ENCODE measurements at regions not wholly inside any gene's neighbourhood (a gene's known extent, or its start where the extent isn't known, plus 50 kb on each side); places are given as distances from the start of the nearest gene placed in this dataset.
"Not testable (repeated sequence)": the region's sequence is repeated elsewhere in the genome, so short reads cannot be mapped to it uniquely, and the experiment has no call there.

DNA sequence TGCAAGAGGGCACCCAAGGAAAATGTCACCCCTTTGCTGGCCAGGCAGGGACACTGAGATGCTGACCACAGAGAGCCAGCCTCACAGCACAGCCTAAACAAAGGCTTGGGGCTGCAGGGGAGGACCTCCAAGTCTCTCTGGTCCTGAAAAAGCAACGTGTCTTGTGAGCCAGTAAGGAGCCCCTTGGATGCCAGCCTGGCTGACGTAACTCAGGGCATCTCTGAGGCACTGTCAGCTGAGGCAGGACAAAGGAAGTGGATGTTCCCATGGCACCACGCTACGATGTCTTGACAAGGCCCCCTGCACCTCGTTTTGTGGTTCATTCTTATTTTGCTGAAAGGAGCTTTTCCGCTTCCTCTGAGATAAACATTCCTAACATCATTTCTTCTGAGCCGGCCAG, 160.7 kb downstream of the OR4M2 start:
- CTCF ChIA-PET = no interaction called here
- TF ChIP-seq CTCF (IDR thresholded peaks at IDR 0.05; ENCODE audit: low read depth, low read length) = no peak
- H3K27ac ChIP-seq (ENCODE audit: low read depth, low read length) = no peak overlapping the region
- peaks cover 76% of the 10 kb centered on the region for H3K9me3 ChIP-seq (ENCODE audit: control insufficient read depth, insufficient read depth, low read length)
- H3K27me3 ChIP-seq (ENCODE audit: control insufficient read depth, insufficient read depth, low read length) = peaks cover 2% of the 10 kb centered on the region
- H3K4me3 ChIP-seq (ENCODE audit: low read depth, low read length) = no peak overlapping the region
- DNase-seq (ENCODE audit: low read depth, low spot score) = no peak
- POLR2A ChIA-PET = no interaction called here

- DNase-seq (ENCODE audit: low read depth, low spot score) = no peak
- peaks cover 71% of the 10 kb centered on the region for H3K9me3 ChIP-seq (ENCODE audit: control insufficient read depth, insufficient read depth, low read length)
- CTCF ChIA-PET = no interaction called here
- no peak overlapping the region for H3K27ac ChIP-seq (ENCODE audit: low read depth, low read length)
- POLR2A ChIA-PET = no interaction called here
- H3K27me3 ChIP-seq (ENCODE audit: control insufficient read depth, insufficient read depth, low read length) = no peaks in the 10 kb centered on the region
- TF ChIP-seq CTCF (IDR thresholded peaks at IDR 0.05; ENCODE audit: low read depth, low read length) = no peak
- H3K4me3 ChIP-seq (ENCODE audit: low read depth, low read length) = no peak overlapping the region
Observed at GRCh38 chr15:22241451-22241850, 161.1 kb downstream of the OR4M2 start.

GRCh38 chr15:22242311-22242710, 162.0 kb downstream of the OR4M2 start:
- CTCF ChIA-PET; DNase-seq (ENCODE audit: low read depth, low spot score); H3K4me3 ChIP-seq (ENCODE audit: low read depth, low read length); H3K27me3 ChIP-seq (ENCODE audit: control insufficient read depth, insufficient read depth, low read length); H3K27ac ChIP-seq (ENCODE audit: low read depth, low read length); POLR2A ChIA-PET: not testable (repeated sequence)
- peaks cover 72% of the 10 kb centered on the region for H3K9me3 ChIP-seq (ENCODE audit: control insufficient read depth, insufficient read depth, low read length)

GRCh38 chr15:22243440-22244130, 163.3 kb downstream of the OR4M2 start:
- no peak overlapping the region for H3K27ac ChIP-seq (ENCODE audit: low read depth, low read length)
- no peaks in the 10 kb centered on the region for H3K27me3 ChIP-seq (ENCODE audit: control insufficient read depth, insufficient read depth, low read length)
- peaks cover 70% of the 10 kb centered on the region for H3K9me3 ChIP-seq (ENCODE audit: control insufficient read depth, insufficient read depth, low read length)
- no peak overlapping the region for H3K4me3 ChIP-seq (ENCODE audit: low read depth, low read length)
- ChIA-PET CTCF (no interaction called here), POLR2A (no interaction called here)
- no peak for TF ChIP-seq CTCF (IDR thresholded peaks at IDR 0.05; ENCODE audit: low read depth, low read length)
- DNase-seq (ENCODE audit: low read depth, low spot score) = no peak

GRCh38 chr15:22249511-22249910, 169.2 kb downstream of the OR4M2 start:
- peaks cover 78% of the 10 kb centered on the region for H3K9me3 ChIP-seq (ENCODE audit: control insufficient read depth, insufficient read depth, low read length)
- H3K4me3 ChIP-seq (ENCODE audit: low read depth, low read length); POLR2A ChIA-PET; H3K27me3 ChIP-seq (ENCODE audit: control insufficient read depth, insufficient read depth, low read length); CTCF ChIA-PET; DNase-seq (ENCODE audit: low read depth, low spot score); H3K27ac ChIP-seq (ENCODE audit: low read depth, low read length): not testable (repeated sequence)

- H3K27ac ChIP-seq (ENCODE audit: low read depth, low read length); CTCF ChIA-PET; POLR2A ChIA-PET; H3K27me3 ChIP-seq (ENCODE audit: control insufficient read depth, insufficient read depth, low read length); H3K4me3 ChIP-seq (ENCODE audit: low read depth, low read length); DNase-seq (ENCODE audit: low read depth, low spot score): not testable (repeated sequence)
- H3K9me3 ChIP-seq (ENCODE audit: control insufficient read depth, insufficient read depth, low read length) = peaks cover 78% of the 10 kb centered on the region
Observed at GRCh38 chr15:22250501-22251290, 170.4 kb downstream of the OR4M2 start.

Measured in AG04450 (cell line).